BLaER1 treated with 17β-estradiol and CSF1 and Interleukin-3, amounts not matched to agents 10 nM and 100 nM (cell line): ENCODE measurements at regions not wholly inside any gene's neighbourhood (a gene's known extent, or its start where the extent isn't known, plus 50 kb on each side); places are given as distances from the start of the nearest gene placed in this dataset.

Experiments used
- H3K27ac ChIP-seq, 11 experiments: shearing (Covaris generic); formaldehyde crosslinking; 2 replicates each; pipeline ENCODE4 v1.8.1; 2022
- H3K27me3 ChIP-seq, 11 experiments: shearing (Covaris generic); formaldehyde crosslinking; 2 replicates each; pipeline ENCODE4 v1.8.1; 2022
- H3K36me3 ChIP-seq, 11 experiments: shearing (Covaris generic); formaldehyde crosslinking; 2 replicates each; pipeline ENCODE4 v1.8.1; 2022
- H3K4me1 ChIP-seq, 10 experiments: shearing (Covaris generic); formaldehyde crosslinking; 2 replicates each; pipeline ENCODE4 v1.8.1; 2022
- H3K4me2 ChIP-seq, 11 experiments: shearing (Covaris generic); formaldehyde crosslinking; 2 replicates each; pipeline ENCODE4 v1.8.1; 2022
- H3K4me3 ChIP-seq, 10 experiments: shearing (Covaris generic); formaldehyde crosslinking; 2 replicates each; pipeline ENCODE4 v1.8.1; 2022
- H3K9ac ChIP-seq, 11 experiments: shearing (Covaris generic); formaldehyde crosslinking; 2 replicates each; pipeline ENCODE4 v1.8.1; 2022
- H3K9me3 ChIP-seq, 11 experiments: shearing (Covaris generic); formaldehyde crosslinking; replicated peaks in 1 of 11; 2 replicates each; pipeline ENCODE4 v1.8.1; 2022
- H4K20me1 ChIP-seq, 11 experiments: shearing (Covaris generic); formaldehyde crosslinking; 2 replicates each; pipeline ENCODE4 v1.8.1; 2022
- Cebpa-rat ChIP-seq, 11 experiments: shearing (Covaris generic); IDR thresholded peaks; 2 replicates each; pipeline ENCODE4 v1.8.1; 2022

GRCh38 chr16:24624102-24624501, 84.7 kb downstream of the RBBP6 start:
- Histone ChIP-seq H3K4me2 (no peak overlapping the region), H3K36me3 (no peaks in the 10 kb centered on the region), H4K20me1 (no peaks in the 10 kb centered on the region), H3K4me3 (no peak overlapping the region), H3K9me3 (no peaks in the 10 kb centered on the region), H3K9ac (no peak overlapping the region), H3K27ac (no peak overlapping the region), H3K27me3 (no peaks in the 10 kb centered on the region), H3K4me1 (no peaks in the 10 kb centered on the region)
- no peak for TF ChIP-seq Cebpa-rat (IDR thresholded peaks at IDR 0.05)

GRCh38 chr16:24626256-24626655, 86.9 kb downstream of the RBBP6 start:
- H3K4me2 ChIP-seq = no peak overlapping the region
- H3K27ac ChIP-seq = no peak overlapping the region
- H3K4me1 ChIP-seq = no peaks in the 10 kb centered on the region
- H3K36me3 ChIP-seq = no peaks in the 10 kb centered on the region
- peaks cover 0 to 3% (median 0%) of the 10 kb centered on the region in 11 experiments; a peak in 1 of 22 replicates for H3K9me3 ChIP-seq
- no peaks in the 10 kb centered on the region for H3K27me3 ChIP-seq
- H3K4me3 ChIP-seq = no peak overlapping the region
- no peaks in the 10 kb centered on the region for H4K20me1 ChIP-seq
- TF ChIP-seq Cebpa-rat (IDR thresholded peaks at IDR 0.05) = no peak
- no peak overlapping the region for H3K9ac ChIP-seq

GRCh38 chr16:24634919-24635318, 94.5 kb upstream of the TNRC6A start:
- Histone ChIP-seq H3K9me3 (peaks cover 0 to 3% (median 0%) of the 10 kb centered on the region in 11 experiments; a peak in 1 of 22 replicates), H3K27me3 (no peaks in the 10 kb centered on the region), H4K20me1 (no peaks in the 10 kb centered on the region), H3K9ac (no peak overlapping the region), H3K4me1 (no peaks in the 10 kb centered on the region), H3K4me2 (no peak overlapping the region), H3K4me3 (no peak overlapping the region), H3K36me3 (no peaks in the 10 kb centered on the region), H3K27ac (no peak overlapping the region)
- TF ChIP-seq Cebpa-rat (IDR thresholded peaks at IDR 0.05) = no peak

- H3K27ac ChIP-seq = no peak overlapping the region
- no peaks in the 10 kb centered on the region for H3K4me1 ChIP-seq
- no peak for TF ChIP-seq Cebpa-rat (IDR thresholded peaks at IDR 0.05)
- no peaks in the 10 kb centered on the region for H3K36me3 ChIP-seq
- H3K4me2 ChIP-seq = no peak overlapping the region
- H3K9ac ChIP-seq = no peak overlapping the region
- no peak overlapping the region for H3K4me3 ChIP-seq
- no peaks in the 10 kb centered on the region; a peak in 1 of 22 replicates for H3K9me3 ChIP-seq
- H3K27me3 ChIP-seq = no peaks in the 10 kb centered on the region
- no peaks in the 10 kb centered on the region for H4K20me1 ChIP-seq
These were observed 93.4 kb upstream of the TNRC6A start for GRCh38 chr16:24635900-24636610.

GRCh38 chr16:24639769-24640168, 89.7 kb upstream of the TNRC6A start:
- no peaks in the 10 kb centered on the region for H3K4me1 ChIP-seq

GRCh38 chr16:24643489-24643888, 86.0 kb upstream of the TNRC6A start:
- no peaks in the 10 kb centered on the region for H4K20me1 ChIP-seq
- no peaks in the 10 kb centered on the region for H3K4me1 ChIP-seq
- no peak overlapping the region for H3K4me3 ChIP-seq
- no peak for TF ChIP-seq Cebpa-rat (IDR thresholded peaks at IDR 0.05)
- no peak overlapping the region for H3K9ac ChIP-seq
- no peak overlapping the region for H3K4me2 ChIP-seq
- no peak overlapping the region for H3K27ac ChIP-seq
- H3K36me3 ChIP-seq = no peaks in the 10 kb centered on the region
- H3K27me3 ChIP-seq = no peaks in the 10 kb centered on the region
- no peaks in the 10 kb centered on the region for H3K9me3 ChIP-seq

More at GRCh38 chr16:24639769-24640168, 89.7 kb upstream of the TNRC6A start:
- H4K20me1 ChIP-seq = no peaks in the 10 kb centered on the region
- H3K27ac ChIP-seq = no peak overlapping the region
- H3K36me3 ChIP-seq = no peaks in the 10 kb centered on the region
- H3K9me3 ChIP-seq = no peaks in the 10 kb centered on the region
- H3K9ac ChIP-seq = no peak overlapping the region
- TF ChIP-seq Cebpa-rat (IDR thresholded peaks at IDR 0.05) = no peak
- H3K4me3 ChIP-seq = no peak overlapping the region
- H3K4me2 ChIP-seq = no peak overlapping the region
- no peaks in the 10 kb centered on the region for H3K27me3 ChIP-seq

GRCh38 chr16:24645739-24646645, 83.5 kb upstream of the TNRC6A start:
- Histone ChIP-seq H4K20me1 (no peaks in the 10 kb centered on the region), H3K36me3 (no peaks in the 10 kb centered on the region), H3K4me2 (no peak overlapping the region), H3K9me3 (no peaks in the 10 kb centered on the region), H3K4me1 (no peaks in the 10 kb centered on the region), H3K27me3 (no peaks in the 10 kb centered on the region), H3K9ac (no peak overlapping the region), H3K4me3 (no peak overlapping the region), H3K27ac (no peak overlapping the region)
- no peak for TF ChIP-seq Cebpa-rat (IDR thresholded peaks at IDR 0.05)

GRCh38 chr16:24646646-24646995, 82.8 kb upstream of the TNRC6A start:
- Histone ChIP-seq H3K27ac (no peak overlapping the region), H3K27me3 (no peaks in the 10 kb centered on the region), H3K4me1 (no peaks in the 10 kb centered on the region), H3K4me2 (no peak overlapping the region), H4K20me1 (no peaks in the 10 kb centered on the region), H3K36me3 (no peaks in the 10 kb centered on the region), H3K9ac (no peak overlapping the region), H3K4me3 (no peak overlapping the region), H3K9me3 (no peaks in the 10 kb centered on the region)
- TF ChIP-seq Cebpa-rat (IDR thresholded peaks at IDR 0.05) = no peak

GRCh38 chr16:24652209-24652712, 77.2 kb upstream of the TNRC6A start:
- Histone ChIP-seq H3K27me3 (no peaks in the 10 kb centered on the region), H3K4me1 (no peaks in the 10 kb centered on the region), H4K20me1 (no peaks in the 10 kb centered on the region), H3K9me3 (no peaks in the 10 kb centered on the region), H3K4me2 (no peak overlapping the region), H3K27ac (no peak overlapping the region), H3K4me3 (no peak overlapping the region), H3K9ac (no peak overlapping the region), H3K36me3 (no peaks in the 10 kb centered on the region)
- TF ChIP-seq Cebpa-rat (IDR thresholded peaks at IDR 0.05) = no peak
